ENCODE measurements at regions not wholly inside any gene's neighbourhood (a gene's known extent, or its start where the extent isn't known, plus 50 kb on each side); places are given as distances from the start of the nearest gene placed in this dataset.

GRCh38 chr11:29327891-29328290 is 688.9 kb downstream of the KCNA4 start:
- TF ChIP-seq CTCF (IDR thresholded peaks at IDR 0.05): no peak
- no peak for ATAC-seq
- H3K9me3 ChIP-seq: no peaks in the 10 kb centered on the region
- H3K36me3 ChIP-seq (ENCODE audit: insufficient read depth in 1 of 2, low read depth in 1 of 2): no peaks in the 10 kb centered on the region
- intact Hi-C loops (cut with DNase I): no loop called here
- H3K27me3 ChIP-seq (ENCODE audit: insufficient read depth in 3 of 3, low read length in 2 of 3): no peaks in the 10 kb centered on the region
- DNase-seq: no peak
- no peak overlapping the region for H3K4me3 ChIP-seq
- H3K4me1 ChIP-seq: no peaks in the 10 kb centered on the region
- 81 to 85% (median 82%) methylated on average over 4 of the region's 4 CpGs for WGBS, 3 donors
- no peak overlapping the region for H3K27ac ChIP-seq

GRCh38 chr11:29326757-29327156 is 690.1 kb downstream of the KCNA4 start:
- H3K4me3 ChIP-seq: no peak overlapping the region
- no peak overlapping the region for H3K27ac ChIP-seq
- intact Hi-C loops (cut with DNase I): no loop called here
- ATAC-seq (no peak), DNase-seq (no peak)
- no peaks in the 10 kb centered on the region for H3K4me1 ChIP-seq
- 88 to 92% (median 90%) methylated on average over 3 of the region's 3 CpGs for WGBS, 3 donors
- no peak for TF ChIP-seq CTCF (IDR thresholded peaks at IDR 0.05)
- H3K9me3 ChIP-seq: no peaks in the 10 kb centered on the region
- H3K36me3 ChIP-seq (ENCODE audit: insufficient read depth in 1 of 2, low read depth in 1 of 2): no peaks in the 10 kb centered on the region
- H3K27me3 ChIP-seq (ENCODE audit: insufficient read depth in 3 of 3, low read length in 2 of 3): no peaks in the 10 kb centered on the region

- no peaks in the 10 kb centered on the region for H3K36me3 ChIP-seq (ENCODE audit: insufficient read depth in 1 of 2, low read depth in 1 of 2)
- no peaks in the 10 kb centered on the region for H3K9me3 ChIP-seq
- H3K27me3 ChIP-seq (ENCODE audit: insufficient read depth in 3 of 3, low read length in 2 of 3): no peaks in the 10 kb centered on the region
- no peak for TF ChIP-seq CTCF (IDR thresholded peaks at IDR 0.05)
- no peaks in the 10 kb centered on the region for H3K4me1 ChIP-seq
- DNase-seq: no peak
- intact Hi-C loops (cut with DNase I): no loop called here
- no peak for ATAC-seq
- H3K27ac ChIP-seq: no peak overlapping the region
- no peak overlapping the region for H3K4me3 ChIP-seq
These were observed 692.5 kb downstream of the KCNA4 start for GRCh38 chr11:29324328-29324727.

- H3K27me3 ChIP-seq (ENCODE audit: insufficient read depth in 3 of 3, low read length in 2 of 3): no peaks in the 10 kb centered on the region
- H3K36me3 ChIP-seq (ENCODE audit: insufficient read depth in 1 of 2, low read depth in 1 of 2): no peaks in the 10 kb centered on the region
- ATAC-seq (no peak), DNase-seq (no peak)
- H3K4me1 ChIP-seq: no peaks in the 10 kb centered on the region
- H3K4me3 ChIP-seq: no peak overlapping the region
- 91 to 93% (median 91%) methylated on average over 4 of the region's 4 CpGs for WGBS, 3 donors
- intact Hi-C loops (cut with DNase I): no loop called here
- H3K27ac ChIP-seq: no peak overlapping the region
- no peak for TF ChIP-seq CTCF (IDR thresholded peaks at IDR 0.05)
- no peaks in the 10 kb centered on the region for H3K9me3 ChIP-seq
These were observed 695.3 kb downstream of the KCNA4 start for GRCh38 chr11:29321293-29322132.

- Histone ChIP-seq H3K36me3 (ENCODE audit: insufficient read depth in 1 of 2, low read depth in 1 of 2) (no peaks in the 10 kb centered on the region), H3K27me3 (ENCODE audit: insufficient read depth in 3 of 3, low read length in 2 of 3) (no peaks in the 10 kb centered on the region), H3K9me3 (no peaks in the 10 kb centered on the region), H3K27ac (no peak overlapping the region), H3K4me3 (no peak overlapping the region), H3K4me1 (no peaks in the 10 kb centered on the region)
- no peak for DNase-seq
- 56 to 59% (median 57%) methylated on average over 2 of the region's 2 CpGs for WGBS, 3 donors
- ATAC-seq: no peak
- TF ChIP-seq CTCF (IDR thresholded peaks at IDR 0.05): no peak
- intact Hi-C loops (cut with DNase I): no loop called here
These were observed 696.6 kb downstream of the KCNA4 start for GRCh38 chr11:29320196-29320595.

All from psoas muscle (tissue), 7 donors.